ENCODE measurements at regions not wholly inside any gene's neighbourhood (a gene's known extent, or its start where the extent isn't known, plus 50 kb on each side); places are given as distances from the start of the nearest gene placed in this dataset.

DNA sequence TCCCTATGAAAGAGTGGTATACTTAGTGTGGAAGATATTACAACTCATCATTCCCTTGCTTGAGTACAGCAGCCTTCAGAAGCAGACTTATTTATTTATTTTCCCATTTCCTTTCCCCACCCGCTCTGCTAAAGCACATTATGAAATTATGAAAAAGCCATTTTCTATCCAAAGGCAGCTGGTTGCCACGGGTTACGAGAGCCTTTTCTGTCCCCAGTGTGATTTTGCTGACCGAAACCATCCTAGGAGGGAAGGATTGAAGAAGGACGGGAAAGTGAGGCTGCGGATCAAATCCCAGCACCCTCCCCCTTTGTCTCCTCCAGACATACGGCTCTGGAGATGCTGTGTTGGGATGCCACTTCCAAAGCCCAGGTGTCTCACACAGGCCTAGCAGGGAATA is 246.9 kb downstream of the TLR4 start:
- Histone ChIP-seq H3K9me3 (ENCODE audit: control insufficient read depth, low read depth, low read length) (no peaks in the 10 kb centered on the region), H3K36me3 (ENCODE audit: control insufficient read depth in 2 of 2, extremely low read depth in 1 of 2, insufficient read depth in 2 of 2, low read length in 2 of 2) (no peaks in the 10 kb centered on the region), H3K4me2 (ENCODE audit: control insufficient read depth, extremely low read depth, insufficient read depth, low read depth, low read length) (no peak overlapping the region), H3K27ac (ENCODE audit: control insufficient read depth, insufficient read depth, low read length) (no peak overlapping the region), H3K4me3 (ENCODE audit: control insufficient read depth in 2 of 3, extremely low read depth in 1 of 3, insufficient read depth in 2 of 3, low read depth in 1 of 3, low read length in 3 of 3) (no peak overlapping the region), H3K27me3 (ENCODE audit: control insufficient read depth, extremely low read depth, insufficient read depth, low read length) (no peaks in the 10 kb centered on the region), H4K20me1 (ENCODE audit: control insufficient read depth, extremely low read depth, insufficient read depth, low read length) (no peaks in the 10 kb centered on the region), H3K9ac (ENCODE audit: control insufficient read depth, extremely low read depth, insufficient read depth, low read length) (no peak overlapping the region), H3K4me1 (ENCODE audit: control insufficient read depth, extremely low read depth, insufficient read depth, low read length) (no peaks in the 10 kb centered on the region), H3K9me1 (ENCODE audit: control insufficient read depth, extremely low read depth, insufficient read depth, low read length) (no peaks in the 10 kb centered on the region), H3K79me2 (ENCODE audit: control insufficient read depth, insufficient read depth, low read length) (no peaks in the 10 kb centered on the region), H2AFZ (ENCODE audit: control insufficient read depth, low read length) (no peak overlapping the region)
- FAIRE-seq (no peak), DNase-seq (ENCODE audit: low read depth, low spot score) (no peak)
- dilution Hi-C loops (cut with MboI; ENCODE audit: extremely low pct_ligation_motif_present, low sequenced_read_pairs): no loop called here
- TF ChIP-seq, protein P1, sequence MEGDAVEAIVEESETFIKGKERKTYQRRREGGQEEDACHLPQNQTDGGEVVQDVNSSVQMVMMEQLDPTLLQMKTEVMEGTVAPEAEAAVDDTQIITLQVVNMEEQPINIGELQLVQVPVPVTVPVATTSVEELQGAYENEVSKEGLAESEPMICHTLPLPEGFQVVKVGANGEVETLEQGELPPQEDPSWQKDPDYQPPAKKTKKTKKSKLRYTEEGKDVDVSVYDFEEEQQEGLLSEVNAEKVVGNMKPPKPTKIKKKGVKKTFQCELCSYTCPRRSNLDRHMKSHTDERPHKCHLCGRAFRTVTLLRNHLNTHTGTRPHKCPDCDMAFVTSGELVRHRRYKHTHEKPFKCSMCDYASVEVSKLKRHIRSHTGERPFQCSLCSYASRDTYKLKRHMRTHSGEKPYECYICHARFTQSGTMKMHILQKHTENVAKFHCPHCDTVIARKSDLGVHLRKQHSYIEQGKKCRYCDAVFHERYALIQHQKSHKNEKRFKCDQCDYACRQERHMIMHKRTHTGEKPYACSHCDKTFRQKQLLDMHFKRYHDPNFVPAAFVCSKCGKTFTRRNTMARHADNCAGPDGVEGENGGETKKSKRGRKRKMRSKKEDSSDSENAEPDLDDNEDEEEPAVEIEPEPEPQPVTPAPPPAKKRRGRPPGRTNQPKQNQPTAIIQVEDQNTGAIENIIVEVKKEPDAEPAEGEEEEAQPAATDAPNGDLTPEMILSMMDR (optimal IDR thresholded peaks at IDR 0.05 in 1 of 3, IDR thresholded peaks at IDR 0.05 in 1 of 3, conservative IDR thresholded peaks at IDR 0.05 in 1 of 3; ENCODE audit: extremely low read depth in 1 of 3, insufficient read depth in 2 of 3, low read length in 3 of 3): no peak
- no peak for TF ChIP-seq EZH2 (IDR thresholded peaks at IDR 0.05; ENCODE audit: low read length)

- H3K36me3 ChIP-seq (ENCODE audit: control insufficient read depth in 2 of 2, extremely low read depth in 1 of 2, insufficient read depth in 2 of 2, low read length in 2 of 2): no peaks in the 10 kb centered on the region
- TF ChIP-seq EZH2 (IDR thresholded peaks at IDR 0.05; ENCODE audit: low read length): no peak
- TF ChIP-seq, protein P1 (optimal IDR thresholded peaks at IDR 0.05 in 1 of 3, IDR thresholded peaks at IDR 0.05 in 1 of 3, conservative IDR thresholded peaks at IDR 0.05 in 1 of 3; ENCODE audit: extremely low read depth in 1 of 3, insufficient read depth in 2 of 3, low read length in 3 of 3): no peak
- no peaks in the 10 kb centered on the region for H3K27me3 ChIP-seq (ENCODE audit: control insufficient read depth, extremely low read depth, insufficient read depth, low read length)
- FAIRE-seq (no peak), DNase-seq (ENCODE audit: low read depth, low spot score) (no peak)
- H3K9ac ChIP-seq (ENCODE audit: control insufficient read depth, extremely low read depth, insufficient read depth, low read length): no peak overlapping the region
- H3K4me1 ChIP-seq (ENCODE audit: control insufficient read depth, extremely low read depth, insufficient read depth, low read length): no peaks in the 10 kb centered on the region
- dilution Hi-C loops (cut with MboI; ENCODE audit: extremely low pct_ligation_motif_present, low sequenced_read_pairs): no loop called here
- H2AFZ ChIP-seq (ENCODE audit: control insufficient read depth, low read length): no peak overlapping the region
- H3K79me2 ChIP-seq (ENCODE audit: control insufficient read depth, insufficient read depth, low read length): no peaks in the 10 kb centered on the region
- no peak overlapping the region for H3K4me2 ChIP-seq (ENCODE audit: control insufficient read depth, extremely low read depth, insufficient read depth, low read depth, low read length)
- no peaks in the 10 kb centered on the region for H3K9me1 ChIP-seq (ENCODE audit: control insufficient read depth, extremely low read depth, insufficient read depth, low read length)
- no peak overlapping the region for H3K27ac ChIP-seq (ENCODE audit: control insufficient read depth, insufficient read depth, low read length)
- H3K9me3 ChIP-seq (ENCODE audit: control insufficient read depth, low read depth, low read length): no peaks in the 10 kb centered on the region
- no peaks in the 10 kb centered on the region for H4K20me1 ChIP-seq (ENCODE audit: control insufficient read depth, extremely low read depth, insufficient read depth, low read length)
- H3K4me3 ChIP-seq (ENCODE audit: control insufficient read depth in 2 of 3, extremely low read depth in 1 of 3, insufficient read depth in 2 of 3, low read depth in 1 of 3, low read length in 3 of 3): no peak overlapping the region
Observed at GRCh38 chr9:117952581-117952980, 248.4 kb downstream of the TLR4 start.
